GM23248 (cell line): ENCODE measurements at regions not wholly inside any gene's neighbourhood (a gene's known extent, or its start where the extent isn't known, plus 50 kb on each side); places are given as distances from the start of the nearest gene placed in this dataset.

Source experiments
- DNase-seq: peaks from one replicate; pipeline ENCODE4 v3.0.0-alpha.2; 2015
- H2AFZ ChIP-seq: fragments of 200-600 bp; sonication (generic); 2 replicates; pipeline ENCODE4 v1.6.1; 2016; ENCODE audit warnings: antibody characterized with exemption
- H3F3A ChIP-seq: fragments of 200-600 bp; sonication (generic); 2 replicates; pipeline ENCODE4 v1.6.1; 2016; ENCODE audit warnings: mild to moderate bottlenecking, antibody characterized with exemption, mixed run types; ENCODE audit not compliant: insufficient read depth
- H3K27ac ChIP-seq: fragments of 200-600 bp; sonication (generic); 2 replicates; pipeline ENCODE4 v1.5.1; 2016; ENCODE audit warnings: mild to moderate bottlenecking
- H3K27me3 ChIP-seq: fragments of 200-600 bp; sonication (generic); replicated peaks from 2 replicates; pipeline ENCODE4 v1.6.1; 2016; ENCODE audit warnings: mild to moderate bottlenecking; ENCODE audit not compliant: insufficient read depth
- H3K36me3 ChIP-seq: fragments of 200-600 bp; sonication (generic); 2 replicates; pipeline ENCODE4 v1.6.1; 2016; ENCODE audit warnings: low read depth, mild to moderate bottlenecking
- H3K4me1 ChIP-seq: fragments of 200-600 bp; sonication (generic); 2 replicates; pipeline ENCODE4 v1.6.1; 2016; ENCODE audit warnings: mild to moderate bottlenecking; ENCODE audit not compliant: insufficient read depth
- H3K4me2 ChIP-seq: fragments of 200-600 bp; sonication (generic); one replicate; pipeline ENCODE4 v1.6.1; 2016; ENCODE audit warnings: mild to moderate bottlenecking; ENCODE audit not compliant: unreplicated experiment
- H3K4me3 ChIP-seq: fragments of 200-600 bp; sonication (generic); 2 replicates; pipeline ENCODE4 v1.5.1; 2016; ENCODE audit warnings: mild to moderate bottlenecking
- H3K79me2 ChIP-seq: fragments of 200-600 bp; sonication (generic); 2 replicates; pipeline ENCODE4 v1.6.1; 2016; ENCODE audit warnings: mild to moderate bottlenecking; ENCODE audit not compliant: insufficient read depth
- H3K9ac ChIP-seq: fragments of 200-600 bp; sonication (generic); 2 replicates; pipeline ENCODE4 v1.6.1; 2016; ENCODE audit warnings: mild to moderate bottlenecking
- H3K9me2 ChIP-seq: fragments of 200-600 bp; sonication (generic); 2 replicates; pipeline ENCODE4 v1.6.1; 2016; ENCODE audit warnings: mixed run types, mild to moderate bottlenecking, moderate library complexity; ENCODE audit not compliant: insufficient read depth
- H3K9me3 ChIP-seq: fragments of 200-600 bp; sonication (generic); one replicate; pipeline ENCODE4 v1.6.1; 2017; ENCODE audit warnings: low read depth
- H4K20me1 ChIP-seq: fragments of 200-600 bp; sonication (generic); 2 replicates; pipeline ENCODE4 v1.6.0; 2016; ENCODE audit not compliant: insufficient read depth
- EZH2 ChIP-seq: fragments of 200-600 bp; sonication (generic); IDR thresholded peaks from 2 replicates; pipeline ENCODE4 v1.6.1; 2018; ENCODE audit warnings: antibody characterized with exemption, mild to moderate bottlenecking; ENCODE audit not compliant: insufficient read depth, poor library complexity, severe bottlenecking
- EZH2phosphoT487 ChIP-seq: fragments of 200-600 bp; sonication (generic); IDR thresholded peaks from 2 replicates; pipeline ENCODE4 v1.6.1; 2018; ENCODE audit warnings: antibody characterized with exemption, moderate library complexity, mild to moderate bottlenecking, low read depth; ENCODE audit not compliant: insufficient read depth
- whole genome bisulfite sequencing, 2 experiments: methylation state at CpG; one replicate each; pipeline ENCODE4 v1.1.6; 2015 to 2017; ENCODE audit warnings: low lambda C conversion rate in 2 of 2, low coverage in 1 of 2; ENCODE audit errors: missing lambda C conversion rate in 2 of 2; 5-methylcytosine and 5-hydroxymethylcytosine counted together
- in situ Hi-C: fragments of 300-500 bp; cut with MboI; formaldehyde crosslinking; loops from 2 replicates; pipeline ENCODE4 v1.15.0; 2020

DNA sequence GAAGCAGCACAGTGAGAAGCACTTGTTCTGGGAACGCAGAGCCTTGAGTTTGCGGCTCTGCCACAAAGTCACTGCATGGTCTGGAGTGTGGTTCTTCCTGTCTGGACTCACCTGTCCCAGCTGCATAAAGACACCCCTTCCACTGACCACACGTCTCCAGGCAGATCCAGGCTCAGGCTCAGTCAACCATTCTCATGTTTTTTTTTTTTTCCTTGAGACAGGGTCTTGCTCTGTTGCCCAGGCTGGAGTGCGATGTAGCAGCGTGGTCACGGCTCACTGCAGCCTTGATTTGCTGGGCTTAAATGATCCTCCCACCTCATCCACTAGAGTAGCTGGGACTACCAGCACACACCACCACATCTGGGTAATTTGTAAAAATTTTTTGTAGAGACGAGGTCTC lies 102.9 kb upstream of the KLF4 start:
- H3K4me2 ChIP-seq = no peak overlapping the region
- 85% methylated on average over 7 of the region's 7 CpGs for WGBS, 2 experiments
- in situ Hi-C loops = no loop called here
- no peaks in the 10 kb centered on the region for H3F3A ChIP-seq
- H3K4me3 ChIP-seq = no peak overlapping the region
- no peak overlapping the region for H3K9ac ChIP-seq
- no peaks in the 10 kb centered on the region for H3K9me3 ChIP-seq
- DNase-seq = no peak
- no peaks in the 10 kb centered on the region for H3K4me1 ChIP-seq
- TF ChIP-seq EZH2phosphoT487 (no peak), EZH2 (no peak)
- no peaks in the 10 kb centered on the region for H3K36me3 ChIP-seq
- no peak overlapping the region for H3K27ac ChIP-seq
- no peaks in the 10 kb centered on the region for H4K20me1 ChIP-seq
- no peaks in the 10 kb centered on the region for H3K79me2 ChIP-seq
- no peaks in the 10 kb centered on the region for H3K27me3 ChIP-seq
- no peaks in the 10 kb centered on the region for H3K9me2 ChIP-seq
- H2AFZ ChIP-seq = no peak overlapping the region

- no peak overlapping the region for H3K9ac ChIP-seq
- no peaks in the 10 kb centered on the region for H3K4me1 ChIP-seq
- in situ Hi-C loops = no loop called here
- WGBS, 2 experiments = 77 to 87% methylated on average over 3 of the region's 3 CpGs
- no peak overlapping the region for H3K27ac ChIP-seq
- H3K4me3 ChIP-seq = no peak overlapping the region
- no peaks in the 10 kb centered on the region for H4K20me1 ChIP-seq
- DNase-seq = no peak
- H3K27me3 ChIP-seq = no peaks in the 10 kb centered on the region
- no peak for TF ChIP-seq EZH2phosphoT487
- TF ChIP-seq EZH2 = no peak
- no peaks in the 10 kb centered on the region for H3F3A ChIP-seq
- no peak overlapping the region for H2AFZ ChIP-seq
- no peaks in the 10 kb centered on the region for H3K9me3 ChIP-seq
- no peak overlapping the region for H3K4me2 ChIP-seq
- no peaks in the 10 kb centered on the region for H3K9me2 ChIP-seq
- no peaks in the 10 kb centered on the region for H3K79me2 ChIP-seq
- no peaks in the 10 kb centered on the region for H3K36me3 ChIP-seq
These were observed 102.2 kb upstream of the KLF4 start for GRCh38 chr9:107591781-107592180.

GRCh38 chr9:107588393-107588792 lies 98.8 kb upstream of the KLF4 start:
- no peaks in the 10 kb centered on the region for H3K27me3 ChIP-seq
- H3K9me2 ChIP-seq = no peaks in the 10 kb centered on the region
- no peaks in the 10 kb centered on the region for H3F3A ChIP-seq
- no peak overlapping the region for H3K9ac ChIP-seq
- DNase-seq = no peak
- H3K4me3 ChIP-seq = no peak overlapping the region
- no peaks in the 10 kb centered on the region for H3K9me3 ChIP-seq
- no peaks in the 10 kb centered on the region for H4K20me1 ChIP-seq
- in situ Hi-C loops = no loop called here
- H3K4me2 ChIP-seq = no peak overlapping the region
- no peak overlapping the region for H3K27ac ChIP-seq
- H2AFZ ChIP-seq = no peak overlapping the region
- WGBS, 2 experiments = 83 to 88% methylated on average over 5 to 6 of the region's 6 CpGs
- no peaks in the 10 kb centered on the region for H3K79me2 ChIP-seq
- no peaks in the 10 kb centered on the region for H3K36me3 ChIP-seq
- no peak for TF ChIP-seq EZH2phosphoT487
- no peak for TF ChIP-seq EZH2
- H3K4me1 ChIP-seq = no peaks in the 10 kb centered on the region

DNA sequence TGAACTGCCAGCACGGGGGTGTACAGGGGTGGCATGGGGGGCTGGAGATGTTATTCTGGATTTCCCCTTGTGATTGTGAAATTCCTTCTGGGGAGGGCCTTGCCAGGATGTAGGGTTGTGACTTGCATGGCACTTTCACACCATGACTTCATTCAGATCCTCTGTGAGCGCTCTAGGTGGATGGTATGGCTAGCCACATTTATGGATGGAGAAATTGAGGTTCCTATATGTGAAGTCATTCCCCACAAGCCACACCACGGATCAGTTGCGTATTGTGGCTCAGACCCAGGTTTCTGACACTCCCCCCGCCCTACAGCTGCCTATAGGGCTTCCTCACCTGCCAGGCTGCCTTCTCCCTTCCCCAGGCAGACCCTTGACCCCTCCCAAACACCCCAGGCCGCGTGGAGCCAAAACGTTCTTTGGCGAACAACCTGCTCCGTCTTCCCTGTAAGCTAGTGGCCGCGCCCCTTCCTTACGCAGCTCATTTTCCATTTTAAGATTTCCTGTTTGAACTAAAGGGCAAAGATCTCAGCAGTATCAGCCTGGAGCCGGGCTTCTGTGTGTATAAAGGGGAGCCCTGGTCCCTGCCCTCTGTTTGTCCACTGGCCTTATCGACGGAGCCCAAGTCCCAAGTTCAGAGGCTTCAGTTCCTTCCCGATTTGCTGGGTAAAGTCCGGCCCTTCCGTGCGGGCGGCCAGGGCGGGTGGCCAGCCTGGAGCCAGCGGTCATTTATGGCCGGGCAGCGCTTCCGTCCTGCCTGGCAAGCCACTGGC lies 97.8 kb upstream of the KLF4 start:
- no peak overlapping the region for H3K4me2 ChIP-seq
- WGBS, 2 experiments = 77 to 79% methylated on average over 26 of the region's 26 CpGs

More for the DNA sequence above, 97.8 kb upstream of the KLF4 start:
- H3K9me2 ChIP-seq = no peaks in the 10 kb centered on the region
- no peak overlapping the region for H3K9ac ChIP-seq
- no peaks in the 10 kb centered on the region for H3F3A ChIP-seq
- DNase-seq = no peak
- no peaks in the 10 kb centered on the region for H3K79me2 ChIP-seq
- H3K27me3 ChIP-seq = no peaks in the 10 kb centered on the region
- no peaks in the 10 kb centered on the region for H4K20me1 ChIP-seq
- H3K4me3 ChIP-seq = no peak overlapping the region
- no peaks in the 10 kb centered on the region for H3K36me3 ChIP-seq
- H3K9me3 ChIP-seq = no peaks in the 10 kb centered on the region
- H3K27ac ChIP-seq = no peak overlapping the region
- in situ Hi-C loops = no loop called here
- no peak overlapping the region for H2AFZ ChIP-seq
- TF ChIP-seq EZH2phosphoT487 (no peak), EZH2 (no peak)
- no peaks in the 10 kb centered on the region for H3K4me1 ChIP-seq
